ENCODE measurements at regions not wholly inside any gene's neighbourhood (a gene's known extent, or its start where the extent isn't known, plus 50 kb on each side); places are given as distances from the start of the nearest gene placed in this dataset.

- TF ChIP-seq CTCF (IDR thresholded peaks at IDR 0.05; ENCODE audit: low read depth, low read length, missing input control): no peak
- no peak for TF ChIP-seq RAD21 (IDR thresholded peaks at IDR 0.05)
- TF ChIP-seq JUND (IDR thresholded peaks at IDR 0.05): no peak
- no peak for TF ChIP-seq NR2F2 (IDR thresholded peaks at IDR 0.05)
- TF ChIP-seq SP1 (IDR thresholded peaks at IDR 0.05): no peak
- no peak for TF ChIP-seq REST (IDR thresholded peaks at IDR 0.05)
- TF ChIP-seq TAF1 (conservative IDR thresholded peaks at IDR 0.05): no peak
- TF ChIP-seq MAX (IDR thresholded peaks at IDR 0.05): no peak
These were observed 68.8 kb upstream of the MDGA2 start for GRCh38 chr14:47744155-47744554.
